HL-60 (cell line): ENCODE measurements at regions not wholly inside any gene's neighbourhood (a gene's known extent, or its start where the extent isn't known, plus 50 kb on each side); places are given as distances from the start of the nearest gene placed in this dataset.

ENCODE experiments used
- DNase-seq, 2 experiments: peaks; one replicate each; pipeline ENCODE4 v3.0.0-alpha.2; 2010 to 2020; ENCODE audit warnings: low read depth in 1 of 2, low spot score in 1 of 2
- H3K27ac ChIP-seq: fragments of 250-450 bp; sonication (Bioruptor Pico); replicated peaks from 2 replicates; pipeline ENCODE4 v1.5.1; 2020; ENCODE audit warnings: mild to moderate bottlenecking, moderate library complexity
- H3K27me3 ChIP-seq: fragments of 250-450 bp; sonication (Bioruptor Pico); 2 replicates; pipeline ENCODE4 v1.5.1; 2021; ENCODE audit warnings: mild to moderate bottlenecking, moderate library complexity; ENCODE audit not compliant: insufficient read depth, poor library complexity, severe bottlenecking
- H3K4me3 ChIP-seq: replicated peaks from 2 replicates; pipeline ENCODE4 v1.5.1; 2011; ENCODE audit warnings: mild to moderate bottlenecking, control low read depth, low read length; ENCODE audit not compliant: insufficient read depth
- GABPA ChIP-seq: IDR thresholded peaks from 2 replicates; pipeline ENCODE4 v1.6.1; 2012; ENCODE audit warnings: low read depth
- POLR2AphosphoS5 ChIP-seq: IDR thresholded peaks from 2 replicates; pipeline ENCODE4 v1.6.1; 2012; ENCODE audit warnings: low read depth
- SPI1 ChIP-seq: IDR thresholded peaks from 2 replicates; pipeline ENCODE4 v1.6.1; 2012; ENCODE audit warnings: low read depth, mild to moderate bottlenecking, borderline replicate concordance
- TF ChIP-seq, protein P1 (sequence below): IDR thresholded peaks from one replicate; pipeline ENCODE4 v1.5.1; 2011; ENCODE audit warnings: low read length, control low read depth, inconsistent platforms; ENCODE audit not compliant: insufficient read depth
- TF ChIP-seq, protein P2 (sequence below): IDR thresholded peaks from 2 replicates; pipeline ENCODE4 v1.6.1; 2012; ENCODE audit warnings: low read depth; ENCODE audit not compliant: insufficient replicate concordance

DNA sequence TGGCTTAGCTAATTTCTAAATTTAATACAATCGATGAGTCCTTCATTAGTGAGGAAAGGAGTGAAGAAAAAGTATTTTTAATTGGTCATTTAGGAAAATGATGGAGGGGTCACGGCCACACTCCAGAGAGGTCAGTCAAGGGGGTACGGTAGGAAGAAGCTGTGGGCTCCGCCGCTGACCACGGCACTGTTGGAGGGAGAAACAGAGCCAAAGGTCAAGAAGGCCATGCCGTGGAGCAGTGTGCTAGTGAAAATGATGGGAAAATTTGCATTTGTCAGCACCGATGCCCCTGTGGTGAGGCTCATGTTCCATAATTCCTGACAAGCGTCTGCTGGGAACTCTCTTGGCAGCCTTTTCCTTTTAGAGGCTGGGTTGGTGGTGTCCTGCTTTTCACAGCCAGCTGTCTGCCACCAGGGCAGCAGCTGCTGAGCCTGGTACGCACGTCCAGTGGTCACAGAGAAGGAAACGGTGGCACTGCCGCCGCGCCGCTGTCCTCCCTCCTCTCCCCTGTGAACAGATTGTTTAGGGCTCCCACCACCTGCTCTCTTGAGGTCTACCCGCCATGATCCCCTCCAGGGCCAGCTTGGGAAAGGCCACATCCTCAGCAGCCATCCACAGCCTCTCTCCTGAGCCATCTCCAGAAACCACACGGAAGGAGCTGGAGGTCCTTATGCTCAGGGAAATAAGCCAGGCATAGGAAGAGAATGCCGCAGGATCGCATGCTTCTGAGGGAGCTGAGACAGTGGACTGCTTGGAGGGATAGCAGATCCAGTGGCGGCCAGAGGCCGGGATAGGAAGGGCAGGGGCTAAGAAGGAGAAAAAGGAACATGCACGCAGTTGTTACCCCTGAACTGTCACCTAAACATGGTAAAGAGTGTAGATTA lies 263.7 kb upstream of the PPP2R2D start:
- no peak overlapping the region for H3K27ac ChIP-seq
- no peak for DNase-seq
- no peak overlapping the region for H3K4me3 ChIP-seq
- TF ChIP-seq POLR2AphosphoS5 (no peak), GABPA (no peak), SPI1 (no peak)
- TF ChIP-seq, protein P1, sequence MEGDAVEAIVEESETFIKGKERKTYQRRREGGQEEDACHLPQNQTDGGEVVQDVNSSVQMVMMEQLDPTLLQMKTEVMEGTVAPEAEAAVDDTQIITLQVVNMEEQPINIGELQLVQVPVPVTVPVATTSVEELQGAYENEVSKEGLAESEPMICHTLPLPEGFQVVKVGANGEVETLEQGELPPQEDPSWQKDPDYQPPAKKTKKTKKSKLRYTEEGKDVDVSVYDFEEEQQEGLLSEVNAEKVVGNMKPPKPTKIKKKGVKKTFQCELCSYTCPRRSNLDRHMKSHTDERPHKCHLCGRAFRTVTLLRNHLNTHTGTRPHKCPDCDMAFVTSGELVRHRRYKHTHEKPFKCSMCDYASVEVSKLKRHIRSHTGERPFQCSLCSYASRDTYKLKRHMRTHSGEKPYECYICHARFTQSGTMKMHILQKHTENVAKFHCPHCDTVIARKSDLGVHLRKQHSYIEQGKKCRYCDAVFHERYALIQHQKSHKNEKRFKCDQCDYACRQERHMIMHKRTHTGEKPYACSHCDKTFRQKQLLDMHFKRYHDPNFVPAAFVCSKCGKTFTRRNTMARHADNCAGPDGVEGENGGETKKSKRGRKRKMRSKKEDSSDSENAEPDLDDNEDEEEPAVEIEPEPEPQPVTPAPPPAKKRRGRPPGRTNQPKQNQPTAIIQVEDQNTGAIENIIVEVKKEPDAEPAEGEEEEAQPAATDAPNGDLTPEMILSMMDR, result no peak
- TF ChIP-seq, protein P2, sequence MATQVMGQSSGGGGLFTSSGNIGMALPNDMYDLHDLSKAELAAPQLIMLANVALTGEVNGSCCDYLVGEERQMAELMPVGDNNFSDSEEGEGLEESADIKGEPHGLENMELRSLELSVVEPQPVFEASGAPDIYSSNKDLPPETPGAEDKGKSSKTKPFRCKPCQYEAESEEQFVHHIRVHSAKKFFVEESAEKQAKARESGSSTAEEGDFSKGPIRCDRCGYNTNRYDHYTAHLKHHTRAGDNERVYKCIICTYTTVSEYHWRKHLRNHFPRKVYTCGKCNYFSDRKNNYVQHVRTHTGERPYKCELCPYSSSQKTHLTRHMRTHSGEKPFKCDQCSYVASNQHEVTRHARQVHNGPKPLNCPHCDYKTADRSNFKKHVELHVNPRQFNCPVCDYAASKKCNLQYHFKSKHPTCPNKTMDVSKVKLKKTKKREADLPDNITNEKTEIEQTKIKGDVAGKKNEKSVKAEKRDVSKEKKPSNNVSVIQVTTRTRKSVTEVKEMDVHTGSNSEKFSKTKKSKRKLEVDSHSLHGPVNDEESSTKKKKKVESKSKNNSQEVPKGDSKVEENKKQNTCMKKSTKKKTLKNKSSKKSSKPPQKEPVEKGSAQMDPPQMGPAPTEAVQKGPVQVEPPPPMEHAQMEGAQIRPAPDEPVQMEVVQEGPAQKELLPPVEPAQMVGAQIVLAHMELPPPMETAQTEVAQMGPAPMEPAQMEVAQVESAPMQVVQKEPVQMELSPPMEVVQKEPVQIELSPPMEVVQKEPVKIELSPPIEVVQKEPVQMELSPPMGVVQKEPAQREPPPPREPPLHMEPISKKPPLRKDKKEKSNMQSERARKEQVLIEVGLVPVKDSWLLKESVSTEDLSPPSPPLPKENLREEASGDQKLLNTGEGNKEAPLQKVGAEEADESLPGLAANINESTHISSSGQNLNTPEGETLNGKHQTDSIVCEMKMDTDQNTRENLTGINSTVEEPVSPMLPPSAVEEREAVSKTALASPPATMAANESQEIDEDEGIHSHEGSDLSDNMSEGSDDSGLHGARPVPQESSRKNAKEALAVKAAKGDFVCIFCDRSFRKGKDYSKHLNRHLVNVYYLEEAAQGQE, result no peak
- no peaks in the 10 kb centered on the region for H3K27me3 ChIP-seq

DNA sequence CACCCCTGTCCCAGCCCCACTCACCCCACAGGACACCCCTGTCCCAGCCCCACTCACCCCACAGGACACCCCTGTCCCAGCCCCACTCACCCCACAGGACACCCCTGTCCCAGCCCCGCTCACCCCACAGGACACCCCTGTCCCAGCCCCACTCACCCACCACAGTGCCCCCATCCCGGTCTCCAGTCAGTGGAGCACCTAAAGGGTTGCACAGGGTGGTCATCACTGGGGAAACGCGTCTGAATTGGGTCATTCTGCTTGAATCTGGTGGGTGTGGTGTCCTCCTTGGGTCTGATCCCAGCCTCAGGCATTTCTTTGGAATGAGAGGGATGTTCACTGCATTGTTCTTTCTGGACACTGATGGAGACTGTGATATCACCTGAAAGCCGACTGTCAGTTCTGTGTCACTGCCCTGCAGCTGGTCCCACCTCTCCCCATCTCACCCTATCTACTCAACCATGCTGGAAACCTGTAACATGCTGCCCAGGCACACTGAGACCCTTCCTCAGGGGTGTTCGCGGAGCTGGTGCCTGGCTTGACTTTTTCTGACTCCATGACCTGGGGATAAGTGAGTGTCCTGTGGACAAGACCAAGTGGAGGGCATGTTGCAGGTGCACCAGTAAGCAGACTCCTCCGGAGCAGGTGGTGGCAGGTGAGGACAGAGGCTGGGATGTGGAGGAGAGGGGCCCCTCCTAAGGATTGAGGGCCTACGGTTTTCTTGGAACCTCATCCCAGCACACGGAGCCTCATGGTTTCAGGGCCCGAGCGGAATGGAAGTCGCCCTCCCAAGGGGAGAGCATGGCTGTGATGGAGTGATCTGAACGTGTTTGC lies 262.5 kb upstream of the PPP2R2D start:
- DNase-seq, result no peak
- Histone ChIP-seq H3K4me3 (no peak overlapping the region), H3K27ac (no peak overlapping the region), H3K27me3 (no peaks in the 10 kb centered on the region)
- TF ChIP-seq, protein P2, result no peak
- no peak for TF ChIP-seq GABPA
- no peak for TF ChIP-seq SPI1
- TF ChIP-seq POLR2AphosphoS5, result no peak
- TF ChIP-seq, protein P1, result no peak

DNA sequence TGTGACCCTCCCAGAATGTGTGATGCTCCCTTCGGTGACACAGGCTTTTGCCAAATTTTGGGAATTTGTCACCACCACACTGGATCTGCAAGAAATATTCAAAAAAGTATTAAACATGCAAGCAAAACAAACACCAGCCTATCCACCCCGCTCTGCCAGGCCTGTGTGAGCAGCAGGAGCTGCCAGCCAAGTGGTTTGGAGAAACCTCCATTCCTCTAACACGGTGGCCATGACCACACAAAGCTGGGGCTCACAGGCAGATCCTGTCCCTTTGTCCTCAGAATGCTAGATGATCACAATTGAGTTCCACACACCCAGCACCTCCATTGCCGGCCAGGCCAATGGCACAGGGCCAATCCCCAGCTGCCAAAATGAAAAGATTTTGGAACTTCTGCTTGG lies 261.9 kb upstream of the PPP2R2D start:
- no peak for TF ChIP-seq GABPA
- no peak for TF ChIP-seq SPI1
- TF ChIP-seq, protein P2, result no peak
- no peak for TF ChIP-seq POLR2AphosphoS5
- TF ChIP-seq, protein P1, result no peak

More for the DNA sequence above, 261.9 kb upstream of the PPP2R2D start:
- H3K27ac ChIP-seq, result no peak overlapping the region
- no peak for DNase-seq
- H3K4me3 ChIP-seq, result no peak overlapping the region
- H3K27me3 ChIP-seq, result no peaks in the 10 kb centered on the region
